ENCODE measurements at regions not wholly inside any gene's neighbourhood (a gene's known extent, or its start where the extent isn't known, plus 50 kb on each side); places are given as distances from the start of the nearest gene placed in this dataset.

- WGBS = 54% methylated on average over 10 of the region's 10 CpGs
- TF ChIP-seq RXRA (IDR thresholded peaks at IDR 0.05) (no peak), TAF1 (conservative IDR thresholded peaks at IDR 0.05) (no peak), ATF3 (IDR thresholded peaks at IDR 0.05) (no peak), HNF4A (conservative IDR thresholded peaks at IDR 0.05) (no peak), REST (IDR thresholded peaks at IDR 0.05) (no peak), FOXA1 (IDR thresholded peaks at IDR 0.05) (no peak), FOXA2 (IDR thresholded peaks at IDR 0.05) (no peak), SP1 (IDR thresholded peaks at IDR 0.05) (no peak), EGR1 (IDR thresholded peaks at IDR 0.05; ENCODE audit: low read depth in 2 of 2) (no peak), GABPA (IDR thresholded peaks at IDR 0.05 in 1 of 2, conservative IDR thresholded peaks at IDR 0.05 in 1 of 2) (no peak), JUND (IDR thresholded peaks at IDR 0.05) (no peak), NR2F2 (IDR thresholded peaks at IDR 0.05) (no peak)
- TF ChIP-seq, protein P1, sequence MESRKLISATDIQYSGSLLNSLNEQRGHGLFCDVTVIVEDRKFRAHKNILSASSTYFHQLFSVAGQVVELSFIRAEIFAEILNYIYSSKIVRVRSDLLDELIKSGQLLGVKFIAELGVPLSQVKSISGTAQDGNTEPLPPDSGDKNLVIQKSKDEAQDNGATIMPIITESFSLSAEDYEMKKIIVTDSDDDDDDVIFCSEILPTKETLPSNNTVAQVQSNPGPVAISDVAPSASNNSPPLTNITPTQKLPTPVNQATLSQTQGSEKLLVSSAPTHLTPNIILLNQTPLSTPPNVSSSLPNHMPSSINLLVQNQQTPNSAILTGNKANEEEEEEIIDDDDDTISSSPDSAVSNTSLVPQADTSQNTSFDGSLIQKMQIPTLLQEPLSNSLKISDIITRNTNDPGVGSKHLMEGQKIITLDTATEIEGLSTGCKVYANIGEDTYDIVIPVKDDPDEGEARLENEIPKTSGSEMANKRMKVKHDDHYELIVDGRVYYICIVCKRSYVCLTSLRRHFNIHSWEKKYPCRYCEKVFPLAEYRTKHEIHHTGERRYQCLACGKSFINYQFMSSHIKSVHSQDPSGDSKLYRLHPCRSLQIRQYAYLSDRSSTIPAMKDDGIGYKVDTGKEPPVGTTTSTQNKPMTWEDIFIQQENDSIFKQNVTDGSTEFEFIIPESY (IDR thresholded peaks at IDR 0.05) = no peak
- Histone ChIP-seq H3K4me3 (ENCODE audit: low read depth in 1 of 3, low read length in 3 of 3) (no peak overlapping the region), H3K27ac (ENCODE audit: low read depth in 1 of 2, low read length in 2 of 2) (no peak overlapping the region), H3K9ac (ENCODE audit: low read depth in 1 of 2, low read length in 2 of 2) (no peak overlapping the region), H3K27me3 (ENCODE audit: control insufficient read depth in 4 of 4, insufficient read depth in 4 of 4, low read length in 3 of 4) (peaks cover 0 to 11% (median 0%) of the 10 kb centered on the region in 4 donors), H3K9me3 (ENCODE audit: control insufficient read depth in 4 of 4, low read length in 3 of 4) (peaks cover 0 to 2% (median 0%) of the 10 kb centered on the region in 4 donors), H3K36me3 (ENCODE audit: control insufficient read depth in 4 of 4, insufficient read depth in 3 of 4, low read depth in 1 of 4, low read length in 3 of 4) (no peaks in the 10 kb centered on the region), H3K4me1 (ENCODE audit: control insufficient read depth in 4 of 4, insufficient read depth in 4 of 4, low read length in 3 of 4) (peaks cover 5 to 15% (median 12%) of the 10 kb centered on the region in 4 donors)
- no peak for DNase-seq (ENCODE audit: low spot score)
Measured at GRCh38 chr2:143934626-143935481, 585.1 kb downstream of the ZEB2 start.

- no peak for DNase-seq (ENCODE audit: low spot score)
- TF ChIP-seq GABPA (IDR thresholded peaks at IDR 0.05 in 1 of 2, conservative IDR thresholded peaks at IDR 0.05 in 1 of 2) (no peak), REST (IDR thresholded peaks at IDR 0.05) (no peak), MAX (IDR thresholded peaks at IDR 0.05) (no peak), TAF1 (conservative IDR thresholded peaks at IDR 0.05) (no peak), FOXA1 (IDR thresholded peaks at IDR 0.05) (no peak), NR2F2 (IDR thresholded peaks at IDR 0.05) (no peak), JUND (IDR thresholded peaks at IDR 0.05) (no peak), YY1 (IDR thresholded peaks at IDR 0.05) (no peak)
- no peak overlapping the region for H3K4me3 ChIP-seq (ENCODE audit: low read depth in 1 of 3, low read length in 3 of 3)
- no peak overlapping the region for H3K27ac ChIP-seq (ENCODE audit: low read depth in 1 of 2, low read length in 2 of 2)
- H3K27me3 ChIP-seq (ENCODE audit: control insufficient read depth in 4 of 4, insufficient read depth in 4 of 4, low read length in 3 of 4) = peaks cover 0 to 11% (median 0%) of the 10 kb centered on the region in 4 donors
- no peak overlapping the region for H3K9ac ChIP-seq (ENCODE audit: low read depth in 1 of 2, low read length in 2 of 2)
- no peaks in the 10 kb centered on the region for H3K36me3 ChIP-seq (ENCODE audit: control insufficient read depth in 4 of 4, insufficient read depth in 3 of 4, low read depth in 1 of 4, low read length in 3 of 4)
- peaks cover 5 to 15% (median 12%) of the 10 kb centered on the region in 4 donors for H3K4me1 ChIP-seq (ENCODE audit: control insufficient read depth in 4 of 4, insufficient read depth in 4 of 4, low read length in 3 of 4)
- H3K9me3 ChIP-seq (ENCODE audit: control insufficient read depth in 4 of 4, low read length in 3 of 4) = peaks cover 0 to 3% (median 0%) of the 10 kb centered on the region in 4 donors
Measured at GRCh38 chr2:143933946-143934569, 585.9 kb downstream of the ZEB2 start.
